Esophagus squamous epithelium (tissue), 5 donors: ENCODE measurements at regions not wholly inside any gene's neighbourhood (a gene's known extent, or its start where the extent isn't known, plus 50 kb on each side); places are given as distances from the start of the nearest gene placed in this dataset.
"Not testable (repeated sequence)": the region's sequence is repeated elsewhere in the genome, so short reads cannot be mapped to it uniquely, and the experiment has no call there.

ENCODE experiments used
- DNase-seq: peaks from one replicate; lab custom pipeline; 2025; lab: John Stamatoyannopoulos, UW
- H3K27ac ChIP-seq, 4 donors: fragments of 200-600 bp; sonication (generic); one replicate each; pipeline ENCODE4 v1.5.1; 2016 to 2019; ENCODE audit warnings: mild to moderate bottlenecking in 1 of 4
- H3K27me3 ChIP-seq, 4 donors: fragments of 200-600 bp; sonication (generic); 1 replicate in 3 of 4; 2 replicates in 1 of 4; pipeline versions ENCODE4 v1.5.1 to v1.6.0; 2017 to 2021; ENCODE audit warnings: antibody characterized with exemption in 1 of 4
- H3K36me3 ChIP-seq, 3 donors: fragments of 200-600 bp; sonication (generic); one replicate each; pipeline ENCODE4 v1.5.1; 2016 to 2019
- H3K4me1 ChIP-seq, 3 donors: fragments of 200-600 bp; sonication (generic); one replicate each; pipeline ENCODE4 v1.5.1; 2017 to 2019
- H3K4me3 ChIP-seq, 4 donors: fragments of 200-600 bp; sonication (generic); 1 replicate in 3 of 4; 2 replicates in 1 of 4; pipeline ENCODE4 v1.5.1; 2016 to 2019; ENCODE audit warnings: mild to moderate bottlenecking in 2 of 4, moderate library complexity in 1 of 4
- H3K9me3 ChIP-seq, 3 donors: fragments of 200-600 bp; sonication (generic); one replicate each; pipeline ENCODE4 v1.5.1; 2016 to 2019
- POLR2A ChIP-seq, 4 donors: fragments of 450-650 bp; IDR thresholded peaks; one replicate each; pipeline ENCODE4 v1.6.1; 2017; ENCODE audit warnings: antibody characterized with exemption in 4 of 4, mild to moderate bottlenecking in 4 of 4, moderate library complexity in 3 of 4
- WGBS, 2 donors: methylation state at CpG; one replicate each; pipeline ENCODE4 v1.1.5; 2018; 5-methylcytosine and 5-hydroxymethylcytosine counted together
- intact Hi-C: fragments of 100-400 bp; cut with DNase I; formaldehyde crosslinking; loops from one replicate; pipeline ENCODE4 v1.15.0; 2022
- TF ChIP-seq, protein P1 (sequence below), 6 experiments: fragments of 450-650 bp in 4 of 6; fragments of 200-600 bp in 2 of 6; sonication (generic) in 2 of 6; IDR thresholded peaks; one replicate each; pipeline ENCODE4 v1.5.1; 2016 to 2019; ENCODE audit warnings: antibody characterized with exemption in 6 of 6, mild to moderate bottlenecking in 4 of 6, moderate library complexity in 4 of 6
- donor health status: DM: yes; HTN: yes; CAD: no.

- intact Hi-C loops, result no loop called here
- no peaks in the 10 kb centered on the region for H3K36me3 ChIP-seq
- no peaks in the 10 kb centered on the region for H3K9me3 ChIP-seq
- 81 to 84% methylated on average over 7 of the region's 7 CpGs for WGBS, 2 donors
- DNase-seq, result no peak
- no peaks in the 10 kb centered on the region for H3K27me3 ChIP-seq
- no peak overlapping the region for H3K27ac ChIP-seq
- TF ChIP-seq, protein P1, sequence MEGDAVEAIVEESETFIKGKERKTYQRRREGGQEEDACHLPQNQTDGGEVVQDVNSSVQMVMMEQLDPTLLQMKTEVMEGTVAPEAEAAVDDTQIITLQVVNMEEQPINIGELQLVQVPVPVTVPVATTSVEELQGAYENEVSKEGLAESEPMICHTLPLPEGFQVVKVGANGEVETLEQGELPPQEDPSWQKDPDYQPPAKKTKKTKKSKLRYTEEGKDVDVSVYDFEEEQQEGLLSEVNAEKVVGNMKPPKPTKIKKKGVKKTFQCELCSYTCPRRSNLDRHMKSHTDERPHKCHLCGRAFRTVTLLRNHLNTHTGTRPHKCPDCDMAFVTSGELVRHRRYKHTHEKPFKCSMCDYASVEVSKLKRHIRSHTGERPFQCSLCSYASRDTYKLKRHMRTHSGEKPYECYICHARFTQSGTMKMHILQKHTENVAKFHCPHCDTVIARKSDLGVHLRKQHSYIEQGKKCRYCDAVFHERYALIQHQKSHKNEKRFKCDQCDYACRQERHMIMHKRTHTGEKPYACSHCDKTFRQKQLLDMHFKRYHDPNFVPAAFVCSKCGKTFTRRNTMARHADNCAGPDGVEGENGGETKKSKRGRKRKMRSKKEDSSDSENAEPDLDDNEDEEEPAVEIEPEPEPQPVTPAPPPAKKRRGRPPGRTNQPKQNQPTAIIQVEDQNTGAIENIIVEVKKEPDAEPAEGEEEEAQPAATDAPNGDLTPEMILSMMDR (IDR thresholded peaks at IDR 0.05), result no peak
- no peak for TF ChIP-seq POLR2A (IDR thresholded peaks at IDR 0.05)
- H3K4me3 ChIP-seq, result no peak overlapping the region
- H3K4me1 ChIP-seq, result no peaks in the 10 kb centered on the region
These were observed 138.3 kb upstream of the GALNT2 start for GRCh38 chr1:229928767-229929166.

DNA sequence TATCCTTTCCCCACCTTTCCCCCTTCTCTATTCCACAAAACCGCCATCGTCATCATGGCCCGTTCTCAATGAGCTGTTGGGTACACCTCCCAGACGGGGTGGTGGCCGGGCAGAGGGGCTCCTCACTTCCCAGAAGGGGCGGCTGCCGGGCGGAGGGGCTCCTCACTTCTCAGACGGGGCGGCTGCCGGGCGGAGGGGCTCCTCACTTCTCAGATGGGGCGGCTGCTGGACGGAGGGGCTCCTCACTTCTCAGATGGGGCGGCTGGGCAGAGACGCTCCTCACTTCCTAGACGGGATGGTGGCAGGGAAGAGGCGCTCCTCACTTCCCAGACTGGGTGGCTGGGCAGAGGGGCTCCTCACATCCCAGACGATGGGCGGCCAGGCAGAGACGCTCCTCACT is 135.3 kb upstream of the GALNT2 start:
- H3K36me3 ChIP-seq, H3K27ac ChIP-seq, intact Hi-C loops, H3K9me3 ChIP-seq, DNase-seq, H3K4me3 ChIP-seq, H3K4me1 ChIP-seq, H3K27me3 ChIP-seq: not testable (repeated sequence)
- WGBS, 2 donors, result 95% methylated on average over 3 of the region's 21 CpGs; no CpG with 5 or more reads in 1 of the 2 donors

GRCh38 chr1:229935157-229935556 is 131.9 kb upstream of the GALNT2 start:
- H3K27ac ChIP-seq, DNase-seq, H3K9me3 ChIP-seq, H3K36me3 ChIP-seq, H3K4me3 ChIP-seq, intact Hi-C loops, H3K4me1 ChIP-seq, H3K27me3 ChIP-seq: not testable (repeated sequence)
- 88 to 89% methylated on average over 6 of the region's 6 CpGs for WGBS, 2 donors

GRCh38 chr1:229938551-229938950 is 128.5 kb upstream of the GALNT2 start:
- H3K9me3 ChIP-seq, result no peaks in the 10 kb centered on the region
- no peaks in the 10 kb centered on the region for H3K4me1 ChIP-seq
- H3K36me3 ChIP-seq, result no peaks in the 10 kb centered on the region
- intact Hi-C loops, result no loop called here
- H3K27ac ChIP-seq, result no peak overlapping the region
- DNase-seq, result no peak
- 37 to 48% methylated on average over 2 to 4 of the region's 4 CpGs for WGBS, 2 donors
- no peak overlapping the region for H3K4me3 ChIP-seq
- TF ChIP-seq, protein P1 (IDR thresholded peaks at IDR 0.05), result no peak
- no peak for TF ChIP-seq POLR2A (IDR thresholded peaks at IDR 0.05)
- H3K27me3 ChIP-seq, result peaks cover 0 to 6% (median 0%) of the 10 kb centered on the region in 4 donors

- intact Hi-C loops, result no loop called here
These were observed 126.4 kb upstream of the GALNT2 start for GRCh38 chr1:229940684-229941083.

GRCh38 chr1:229941160-229941559 is 125.9 kb upstream of the GALNT2 start:
- intact Hi-C loops, result no loop called here
- no peaks in the 10 kb centered on the region for H3K9me3 ChIP-seq
- no peak for DNase-seq
- H3K36me3 ChIP-seq, result no peaks in the 10 kb centered on the region
- TF ChIP-seq, protein P1 (IDR thresholded peaks at IDR 0.05), result no peak
- TF ChIP-seq POLR2A (IDR thresholded peaks at IDR 0.05), result no peak
- H3K27me3 ChIP-seq, result peaks cover 0 to 24% (median 0%) of the 10 kb centered on the region in 4 donors
- no peaks in the 10 kb centered on the region for H3K4me1 ChIP-seq
- no peak overlapping the region for H3K4me3 ChIP-seq
- WGBS, 2 donors, result 77 to 78% methylated on average over 6 to 7 of the region's 8 CpGs
- no peak overlapping the region for H3K27ac ChIP-seq

More at GRCh38 chr1:229940684-229941083, 126.4 kb upstream of the GALNT2 start:
- H3K4me3 ChIP-seq, result no peak overlapping the region
- H3K27me3 ChIP-seq, result peaks cover 0 to 24% (median 0%) of the 10 kb centered on the region in 4 donors
- 58 to 72% methylated on average over 5 to 6 of the region's 6 CpGs for WGBS, 2 donors
- TF ChIP-seq, protein P1 (IDR thresholded peaks at IDR 0.05), result no peak
- TF ChIP-seq POLR2A (IDR thresholded peaks at IDR 0.05), result no peak
- H3K27ac ChIP-seq, result no peak overlapping the region
- no peak for DNase-seq
- no peaks in the 10 kb centered on the region for H3K36me3 ChIP-seq
- no peaks in the 10 kb centered on the region for H3K4me1 ChIP-seq
- H3K9me3 ChIP-seq, result no peaks in the 10 kb centered on the region
